ENCODE measurements at regions not wholly inside any gene's neighbourhood (a gene's known extent, or its start where the extent isn't known, plus 50 kb on each side); places are given as distances from the start of the nearest gene placed in this dataset.
"Not testable (repeated sequence)": the region's sequence is repeated elsewhere in the genome, so short reads cannot be mapped to it uniquely, and the experiment has no call there.

- DNase-seq = not testable (repeated sequence)
Observed at GRCh38 chr4:55696424-55696823, 60.3 kb upstream of the NMU start.

GRCh38 chr4:55706541-55706940, 70.4 kb upstream of the NMU start:
- no peak for DNase-seq

GRCh38 chr4:55707507-55707906, 71.4 kb upstream of the NMU start:
- DNase-seq = no peak

GRCh38 chr4:55707991-55708390, 71.9 kb upstream of the NMU start:
- not testable (repeated sequence) for DNase-seq

GRCh38 chr4:55712835-55713234, 76.7 kb upstream of the NMU start:
- not testable (repeated sequence) for DNase-seq

- no peak for DNase-seq
Observed at GRCh38 chr4:55721651-55722050, 85.6 kb upstream of the NMU start.

- DNase-seq = no peak
Observed at GRCh38 chr4:55722132-55722531, 86.0 kb upstream of the NMU start.

GRCh38 chr4:55723403-55723802, 87.3 kb upstream of the NMU start:
- DNase-seq = no peak

GRCh38 chr4:55725057-55725456, 89.0 kb upstream of the NMU start:
- no peak for DNase-seq

- DNase-seq = no peak
Observed at GRCh38 chr4:55727746-55728145, 91.6 kb upstream of the NMU start.

- no peak for DNase-seq
Observed at GRCh38 chr4:55729351-55730279, 90.0 kb upstream of the EXOC1L start.

- DNase-seq = no peak
Observed at GRCh38 chr4:55730280-55730931, 89.2 kb upstream of the EXOC1L start.

- no peak for DNase-seq
Observed at GRCh38 chr4:55731959-55732358, 87.6 kb upstream of the EXOC1L start.

- DNase-seq = no peak
Observed at GRCh38 chr4:55732864-55733263, 86.7 kb upstream of the EXOC1L start.

GRCh38 chr4:55733932-55734331, 85.7 kb upstream of the EXOC1L start:
- peak; percentile 45 for DNase-seq

- DNase-seq = no peak
Observed at GRCh38 chr4:55736605-55737183, 82.9 kb upstream of the EXOC1L start.

- no peak for DNase-seq
Observed at GRCh38 chr4:55742655-55743202, 76.9 kb upstream of the EXOC1L start.

GRCh38 chr4:55744369-55744768, 75.2 kb upstream of the EXOC1L start:
- DNase-seq = no peak

GRCh38 chr4:55745014-55745413, 74.6 kb upstream of the EXOC1L start:
- DNase-seq = no peak

- no peak for DNase-seq
Observed at GRCh38 chr4:55747793-55748192, 71.8 kb upstream of the EXOC1L start.

GRCh38 chr4:55749666-55750065, 69.9 kb upstream of the EXOC1L start:
- DNase-seq = no peak

GRCh38 chr4:55752810-55753209, 66.8 kb upstream of the EXOC1L start:
- no peak for DNase-seq

- DNase-seq = no peak
Observed at GRCh38 chr4:55753856-55754255, 65.7 kb upstream of the EXOC1L start.

Data from left hindlimb (tissue), 1 donor.